HG02642 (cell line): ENCODE measurements at regions not wholly inside any gene's neighbourhood (a gene's known extent, or its start where the extent isn't known, plus 50 kb on each side); places are given as distances from the start of the nearest gene placed in this dataset.

ENCODE experiments used
- ATAC-seq: cut with Tn5 transposase; IDR thresholded peaks from one replicate; pipeline ENCODE4 v1.9.1; 2021; ENCODE audit warnings: mild to moderate bottlenecking; ENCODE audit not compliant: unreplicated experiment, poor library complexity

GRCh38 chr4:14620567-14621141 is 381.6 kb upstream of the CPEB2 start:
- ATAC-seq = no peak

GRCh38 chr4:14621731-14622463 is 380.4 kb upstream of the CPEB2 start:
- no peak for ATAC-seq

- no peak for ATAC-seq
Measured at GRCh38 chr4:14627038-14627437, 375.2 kb upstream of the CPEB2 start.

GRCh38 chr4:14631806-14632440 is 370.4 kb upstream of the CPEB2 start:
- ATAC-seq = no peak

- no peak for ATAC-seq
Measured at GRCh38 chr4:14636563-14636962, 365.7 kb upstream of the CPEB2 start.

- ATAC-seq = no peak
Measured at GRCh38 chr4:14640476-14640875, 361.8 kb upstream of the CPEB2 start.

- ATAC-seq = no peak
Measured at GRCh38 chr4:14641871-14642270, 360.4 kb upstream of the CPEB2 start.

GRCh38 chr4:14644580-14645282 is 357.6 kb upstream of the CPEB2 start:
- no peak for ATAC-seq

GRCh38 chr4:14646831-14647230 is 355.4 kb upstream of the CPEB2 start:
- no peak for ATAC-seq

- no peak for ATAC-seq
Measured at GRCh38 chr4:14650127-14650526, 352.2 kb upstream of the CPEB2 start.

- no peak for ATAC-seq
Measured at GRCh38 chr4:14652522-14652921, 349.8 kb upstream of the CPEB2 start.

- no peak for ATAC-seq
Measured at GRCh38 chr4:14653338-14653737, 348.9 kb upstream of the CPEB2 start.

GRCh38 chr4:14659286-14659685 is 343.0 kb upstream of the CPEB2 start:
- ATAC-seq = no peak

GRCh38 chr4:14667624-14668151 is 334.6 kb upstream of the CPEB2 start:
- no peak for ATAC-seq

- no peak for ATAC-seq
Measured at GRCh38 chr4:14668296-14668695, 334.0 kb upstream of the CPEB2 start.

GRCh38 chr4:14669371-14669770 is 332.9 kb upstream of the CPEB2 start:
- ATAC-seq = no peak

- ATAC-seq = no peak
Measured at GRCh38 chr4:14671146-14671545, 331.1 kb upstream of the CPEB2 start.

- no peak for ATAC-seq
Measured at GRCh38 chr4:14675279-14675985, 326.8 kb upstream of the CPEB2 start.

GRCh38 chr4:14679906-14680305 is 322.4 kb upstream of the CPEB2 start:
- ATAC-seq = no peak

GRCh38 chr4:14681330-14681729 is 321.0 kb upstream of the CPEB2 start:
- no peak for ATAC-seq
